ENCODE measurements at regions not wholly inside any gene's neighbourhood (a gene's known extent, or its start where the extent isn't known, plus 50 kb on each side); places are given as distances from the start of the nearest gene placed in this dataset.

GRCh38 chr3:124354150-124354549 lies 362.2 kb upstream of the ROPN1 start:
- TF ChIP-seq CTCF (IDR thresholded peaks at IDR 0.05; ENCODE audit: low read depth, low read length, poor library complexity, severe bottlenecking) = no peak
- no peak for TF ChIP-seq EZH2phosphoT487 (IDR thresholded peaks at IDR 0.05; ENCODE audit: borderline replicate concordance, low read length)

Measured in DOHH2 (cell line).